ENCODE measurements at regions not wholly inside any gene's neighbourhood (a gene's known extent, or its start where the extent isn't known, plus 50 kb on each side); places are given as distances from the start of the nearest gene placed in this dataset.
"Not testable (repeated sequence)": the region's sequence is repeated elsewhere in the genome, so short reads cannot be mapped to it uniquely, and the experiment has no call there.

GRCh38 chr4:123597586-123597985, 201.0 kb downstream of the SPRY1 start:
- POLR2A ChIA-PET, result no interaction called here
- Mint-ChIP-seq H3K9me3 (no peaks in the 10 kb centered on the region), H3K36me3 (ENCODE audit: low read depth) (no peaks in the 10 kb centered on the region), H3K4me3 (no peak overlapping the region), H3K4me1 (peaks cover 44% of the 10 kb centered on the region), H3K27ac (no peak overlapping the region), H3K27me3 (peaks cover 6% of the 10 kb centered on the region)
- no peak for DNase-seq
- CTCF ChIA-PET, result no interaction called here

GRCh38 chr4:123598331-123598730, 201.7 kb downstream of the SPRY1 start:
- no peak overlapping the region for H3K27ac Mint-ChIP-seq
- H3K4me3 Mint-ChIP-seq, result no peak overlapping the region
- no peaks in the 10 kb centered on the region for H3K9me3 Mint-ChIP-seq
- DNase-seq, result no peak
- peaks cover 3% of the 10 kb centered on the region for H3K27me3 Mint-ChIP-seq
- ChIA-PET POLR2A (no interaction called here), CTCF (no interaction called here)
- peaks cover 40% of the 10 kb centered on the region for H3K4me1 Mint-ChIP-seq
- H3K36me3 Mint-ChIP-seq (ENCODE audit: low read depth), result no peaks in the 10 kb centered on the region

GRCh38 chr4:123599061-123599919, 202.7 kb downstream of the SPRY1 start:
- Mint-ChIP-seq H3K9me3 (no peaks in the 10 kb centered on the region), H3K36me3 (ENCODE audit: low read depth) (no peaks in the 10 kb centered on the region), H3K27me3 (peaks cover 3% of the 10 kb centered on the region), H3K4me3 (no peak overlapping the region), H3K4me1 (peaks cover 30% of the 10 kb centered on the region), H3K27ac (no peak overlapping the region)
- no peak for DNase-seq
- CTCF ChIA-PET, result interaction anchor here (0.6 kb wide), 1 partner anchor 173 kb away, joined by 3 read pairs; no protein-coding TSS in a partner anchor
- POLR2A ChIA-PET, result no interaction called here

GRCh38 chr4:123599920-123600810, 203.6 kb downstream of the SPRY1 start:
- peak overlapping the region; percentile 53 for H3K27ac Mint-ChIP-seq
- H3K4me3 Mint-ChIP-seq, result no peak overlapping the region
- peaks cover 29% of the 10 kb centered on the region for H3K4me1 Mint-ChIP-seq
- POLR2A ChIA-PET, result no interaction called here
- peaks cover 3% of the 10 kb centered on the region for H3K27me3 Mint-ChIP-seq
- CTCF ChIA-PET, result interaction anchor here (0.6 kb wide), 1 partner anchor 174 kb away, joined by 3 read pairs; no protein-coding TSS in a partner anchor
- no peaks in the 10 kb centered on the region for H3K36me3 Mint-ChIP-seq (ENCODE audit: low read depth)
- DNase-seq, result peak; percentile 52
- H3K9me3 Mint-ChIP-seq, result no peaks in the 10 kb centered on the region

GRCh38 chr4:123600987-123601904, 204.7 kb downstream of the SPRY1 start:
- H3K4me3 Mint-ChIP-seq, result no peak overlapping the region
- ChIA-PET POLR2A (no interaction called here), CTCF (no interaction called here)

GRCh38 chr4:123602007-123602406, 205.4 kb downstream of the SPRY1 start:
- H3K36me3 Mint-ChIP-seq (ENCODE audit: low read depth), result no peaks in the 10 kb centered on the region
- no peaks in the 10 kb centered on the region for H3K9me3 Mint-ChIP-seq
- ChIA-PET POLR2A (no interaction called here), CTCF (no interaction called here)
- no peak overlapping the region for H3K4me3 Mint-ChIP-seq
- no peaks in the 10 kb centered on the region for H3K27me3 Mint-ChIP-seq
- no peak overlapping the region for H3K27ac Mint-ChIP-seq
- peaks cover 42% of the 10 kb centered on the region for H3K4me1 Mint-ChIP-seq
- DNase-seq, result no peak

More at GRCh38 chr4:123600987-123601904, 204.7 kb downstream of the SPRY1 start:
- Mint-ChIP-seq H3K9me3 (no peaks in the 10 kb centered on the region), H3K27ac (no peak overlapping the region), H3K36me3 (ENCODE audit: low read depth) (no peaks in the 10 kb centered on the region), H3K27me3 (peaks cover 2% of the 10 kb centered on the region), H3K4me1 (peaks cover 35% of the 10 kb centered on the region)
- DNase-seq, result no peak

GRCh38 chr4:123603165-123603564, 206.6 kb downstream of the SPRY1 start:
- ChIA-PET CTCF (no interaction called here), POLR2A (no interaction called here)
- Mint-ChIP-seq H3K27me3 (no peaks in the 10 kb centered on the region), H3K9me3 (no peaks in the 10 kb centered on the region), H3K4me1 (peaks cover 46% of the 10 kb centered on the region), H3K36me3 (ENCODE audit: low read depth) (no peaks in the 10 kb centered on the region), H3K4me3 (no peak overlapping the region), H3K27ac (no peak overlapping the region)
- no peak for DNase-seq

- POLR2A ChIA-PET, CTCF ChIA-PET, H3K27ac Mint-ChIP-seq: not testable (repeated sequence)
These were observed 209.2 kb downstream of the SPRY1 start for GRCh38 chr4:123605797-123606196.

GRCh38 chr4:123606336-123606735, 209.7 kb downstream of the SPRY1 start:
- Mint-ChIP-seq H3K4me1 (peaks cover 23% of the 10 kb centered on the region), H3K27ac (no peak overlapping the region), H3K4me3 (no peak overlapping the region), H3K27me3 (no peaks in the 10 kb centered on the region), H3K9me3 (no peaks in the 10 kb centered on the region), H3K36me3 (ENCODE audit: low read depth) (no peaks in the 10 kb centered on the region)
- no peak for DNase-seq
- CTCF ChIA-PET, result interaction anchor here (0.8 kb wide), 1 partner anchor 42 kb away, joined by 3 read pairs; no protein-coding TSS in a partner anchor
- POLR2A ChIA-PET, result no interaction called here

More at GRCh38 chr4:123605797-123606196, 209.2 kb downstream of the SPRY1 start:
- H3K27me3 Mint-ChIP-seq; H3K36me3 Mint-ChIP-seq (ENCODE audit: low read depth); H3K9me3 Mint-ChIP-seq; DNase-seq; H3K4me3 Mint-ChIP-seq: not testable (repeated sequence)
- peaks cover 27% of the 10 kb centered on the region for H3K4me1 Mint-ChIP-seq

GRCh38 chr4:123606946-123607542, 210.4 kb downstream of the SPRY1 start:
- Mint-ChIP-seq H3K27me3 (no peaks in the 10 kb centered on the region), H3K27ac (peak overlapping the region; percentile 58), H3K4me3 (peak overlapping the region; percentile 5), H3K36me3 (ENCODE audit: low read depth) (no peaks in the 10 kb centered on the region), H3K4me1 (peaks cover 21% of the 10 kb centered on the region), H3K9me3 (no peaks in the 10 kb centered on the region)
- CTCF ChIA-PET, result interaction anchor here (0.8 to 1.2 kb wide), 2 partner anchors 11 to 42 kb away, joined by 3 read pairs; no protein-coding TSS in a partner anchor
- POLR2A ChIA-PET, result interaction anchor here (0.7 kb wide), 1 partner anchor 418 kb away, joined by 3 read pairs; no protein-coding TSS in a partner anchor
- no peak for DNase-seq

GRCh38 chr4:123609829-123610228, 213.2 kb downstream of the SPRY1 start:
- Mint-ChIP-seq H3K36me3 (ENCODE audit: low read depth) (no peaks in the 10 kb centered on the region), H3K9me3 (no peaks in the 10 kb centered on the region), H3K27me3 (no peaks in the 10 kb centered on the region), H3K27ac (no peak overlapping the region), H3K4me3 (no peak overlapping the region), H3K4me1 (peaks cover 21% of the 10 kb centered on the region)
- DNase-seq, result no peak
- POLR2A ChIA-PET, result no interaction called here
- CTCF ChIA-PET, result interaction anchor here (1.3 kb wide), 1 partner anchor 211 kb away, joined by 5 read pairs; no protein-coding TSS in a partner anchor

GRCh38 chr4:123613586-123614344, 217.2 kb downstream of the SPRY1 start:
- Mint-ChIP-seq H3K4me1 (peaks cover 10% of the 10 kb centered on the region), H3K36me3 (ENCODE audit: low read depth) (no peaks in the 10 kb centered on the region), H3K27me3 (no peaks in the 10 kb centered on the region), H3K27ac (no peak overlapping the region), H3K9me3 (no peaks in the 10 kb centered on the region), H3K4me3 (no peak overlapping the region)
- ChIA-PET POLR2A (no interaction called here), CTCF (no interaction called here)
- no peak for DNase-seq
